Glomerular visceral epithelial cell (primary cell): ENCODE measurements at regions not wholly inside any gene's neighbourhood (a gene's known extent, or its start where the extent isn't known, plus 50 kb on each side); places are given as distances from the start of the nearest gene placed in this dataset.
A peak's percentile ranks its signal among the peaks of the same experiment; 100 is the strongest.
"Not testable (repeated sequence)": the region's sequence is repeated elsewhere in the genome, so short reads cannot be mapped to it uniquely, and the experiment has no call there.

Source experiments
- DNase-seq: peaks from one replicate; pipeline ENCODE4 v3.0.0-alpha.2; 2016; ENCODE audit errors: extremely low spot score

DNA sequence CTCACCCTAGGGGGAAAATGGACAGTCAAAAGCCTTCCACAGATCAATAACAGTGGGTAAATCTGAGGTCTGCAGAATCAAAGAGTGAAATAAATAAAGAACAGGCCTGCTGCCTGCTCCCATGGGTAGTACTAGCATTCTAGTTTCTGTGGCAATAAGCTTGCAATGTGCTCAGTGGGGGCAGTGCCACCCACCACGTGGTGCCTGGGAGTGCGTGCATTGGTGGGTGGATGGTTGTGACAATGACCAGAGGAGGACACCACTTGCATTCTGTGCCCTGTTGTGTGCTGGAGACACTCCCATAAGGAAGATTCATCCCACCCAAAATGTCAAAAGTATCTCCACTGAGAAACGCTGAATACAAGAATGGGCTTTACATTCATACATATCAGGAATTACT is 95.5 kb upstream of the NEDD9 start:
- no peak for DNase-seq

DNA sequence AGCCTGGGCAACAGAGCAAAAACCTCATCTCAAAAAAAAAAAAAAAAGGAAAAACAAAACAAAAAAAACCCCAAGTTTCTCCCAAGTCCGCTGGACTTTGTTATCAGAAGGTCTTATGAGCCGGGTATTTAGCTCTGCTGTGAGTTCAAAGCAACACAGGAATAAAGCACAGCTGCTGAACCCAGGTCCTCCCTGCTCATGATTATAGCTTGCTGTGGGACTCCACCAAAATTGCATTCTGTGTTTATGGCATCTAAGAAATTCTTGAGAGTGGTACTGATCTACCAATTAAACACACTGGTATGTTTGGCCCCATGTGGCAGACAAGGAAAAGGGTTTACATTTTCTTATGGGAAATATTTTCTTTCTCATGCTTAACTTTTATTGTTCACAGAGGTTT is 93.6 kb upstream of the NEDD9 start:
- DNase-seq = no peak

DNA sequence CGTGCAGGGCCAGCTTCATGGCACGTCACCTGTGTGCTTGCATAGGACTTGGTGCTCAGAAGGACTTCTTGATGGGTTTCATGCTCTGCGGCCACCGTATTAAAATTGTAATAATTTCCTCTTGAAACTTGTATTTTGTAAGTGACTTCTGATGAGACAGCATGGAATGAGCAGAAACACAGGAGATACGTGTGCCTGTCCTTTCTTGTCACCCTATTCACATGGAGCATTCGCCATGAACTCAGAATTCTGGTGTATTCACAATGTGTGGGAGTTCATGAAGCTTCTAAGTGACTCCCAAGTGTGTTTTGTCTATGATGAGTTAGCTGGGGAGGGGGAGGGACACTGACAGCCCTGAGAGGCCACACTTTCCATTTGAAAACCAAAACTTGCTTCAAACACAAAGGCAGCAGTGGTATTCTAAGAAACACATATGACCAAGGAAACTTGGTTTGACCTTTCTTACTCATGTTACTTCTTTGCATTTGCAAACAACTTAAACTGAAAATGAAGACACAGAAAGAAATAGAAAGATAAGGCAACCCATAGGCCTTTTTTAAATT is 92.1 kb upstream of the NEDD9 start:
- no peak for DNase-seq

- DNase-seq = peak; percentile 17
Measured at GRCh38 chr6:11323666-11324452, 91.4 kb upstream of the NEDD9 start.

- DNase-seq = no peak
Measured at GRCh38 chr6:11322252-11322885, 89.9 kb upstream of the NEDD9 start.

DNA sequence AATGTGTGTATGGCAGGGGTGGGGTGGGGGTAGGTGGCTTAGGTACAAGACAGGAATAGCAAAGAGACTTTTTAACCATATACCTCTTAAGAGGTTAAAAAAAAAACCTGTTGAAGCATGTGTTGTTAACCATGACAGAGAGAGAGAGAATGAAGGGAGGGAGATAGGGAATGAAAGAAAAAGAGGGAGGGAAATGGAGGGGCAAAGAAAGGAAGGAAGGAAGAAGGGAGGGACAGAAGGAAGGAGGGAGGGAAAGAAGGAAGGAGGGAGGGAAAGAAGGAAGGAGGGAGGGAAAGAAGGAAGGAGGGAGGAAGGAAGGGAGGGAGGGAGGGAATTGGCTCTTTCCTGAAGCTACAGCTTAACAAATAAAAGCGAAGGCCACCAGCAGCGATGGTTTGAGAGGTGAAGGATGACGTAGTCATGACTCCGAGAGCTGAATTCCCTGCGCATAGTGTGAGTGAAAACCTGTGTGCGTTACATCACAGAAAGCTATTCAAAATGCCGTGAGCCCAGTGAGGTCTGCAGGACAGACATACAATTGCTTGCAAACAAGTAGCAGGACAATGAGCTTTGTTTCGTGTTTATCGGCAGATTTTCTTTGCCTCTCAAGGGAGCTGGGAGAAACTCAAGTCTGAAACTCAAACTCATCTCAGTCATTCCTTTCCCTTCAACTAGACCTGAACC is 88.6 kb upstream of the NEDD9 start:
- no peak for DNase-seq

DNA sequence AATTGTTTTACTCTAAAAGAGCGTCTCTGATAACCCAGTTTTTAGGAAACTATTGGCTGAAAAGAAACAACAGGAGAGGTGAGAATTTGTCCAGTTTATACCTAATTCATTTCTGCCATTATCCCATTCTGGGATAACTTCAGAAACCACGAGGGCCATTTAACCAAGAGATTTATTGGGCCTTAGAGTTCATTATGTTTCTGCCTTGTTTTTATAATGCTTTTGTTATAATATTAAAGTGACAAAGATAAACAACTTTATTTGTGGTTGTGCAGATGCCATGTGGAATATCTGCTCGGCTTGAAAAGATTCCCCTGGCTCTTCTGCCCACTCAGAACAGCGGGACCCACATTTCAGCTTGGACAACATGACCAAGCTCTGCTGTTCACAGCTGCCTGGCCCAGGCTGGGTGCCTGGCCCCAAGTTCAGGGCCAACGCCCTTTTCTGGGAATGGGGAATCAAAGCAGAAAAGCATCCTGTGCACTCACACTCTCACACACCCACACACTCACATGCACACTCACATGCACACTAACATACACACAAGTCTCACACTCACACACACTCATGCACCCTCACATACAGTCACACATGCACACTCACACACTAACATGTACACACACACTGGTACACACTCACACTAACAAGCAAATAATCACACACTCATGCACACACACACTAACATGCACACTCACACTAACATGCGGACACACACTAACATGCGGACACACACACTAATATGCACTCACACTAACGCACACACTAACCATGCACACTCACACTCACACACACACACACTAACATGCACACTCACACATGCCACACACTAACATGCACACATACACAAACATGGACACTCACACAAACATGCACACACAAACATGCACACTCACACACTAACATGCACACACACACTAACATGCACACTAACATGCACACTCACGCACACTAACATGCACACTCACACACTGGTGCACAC is 86.7 kb upstream of the NEDD9 start:
- no peak for DNase-seq

DNA sequence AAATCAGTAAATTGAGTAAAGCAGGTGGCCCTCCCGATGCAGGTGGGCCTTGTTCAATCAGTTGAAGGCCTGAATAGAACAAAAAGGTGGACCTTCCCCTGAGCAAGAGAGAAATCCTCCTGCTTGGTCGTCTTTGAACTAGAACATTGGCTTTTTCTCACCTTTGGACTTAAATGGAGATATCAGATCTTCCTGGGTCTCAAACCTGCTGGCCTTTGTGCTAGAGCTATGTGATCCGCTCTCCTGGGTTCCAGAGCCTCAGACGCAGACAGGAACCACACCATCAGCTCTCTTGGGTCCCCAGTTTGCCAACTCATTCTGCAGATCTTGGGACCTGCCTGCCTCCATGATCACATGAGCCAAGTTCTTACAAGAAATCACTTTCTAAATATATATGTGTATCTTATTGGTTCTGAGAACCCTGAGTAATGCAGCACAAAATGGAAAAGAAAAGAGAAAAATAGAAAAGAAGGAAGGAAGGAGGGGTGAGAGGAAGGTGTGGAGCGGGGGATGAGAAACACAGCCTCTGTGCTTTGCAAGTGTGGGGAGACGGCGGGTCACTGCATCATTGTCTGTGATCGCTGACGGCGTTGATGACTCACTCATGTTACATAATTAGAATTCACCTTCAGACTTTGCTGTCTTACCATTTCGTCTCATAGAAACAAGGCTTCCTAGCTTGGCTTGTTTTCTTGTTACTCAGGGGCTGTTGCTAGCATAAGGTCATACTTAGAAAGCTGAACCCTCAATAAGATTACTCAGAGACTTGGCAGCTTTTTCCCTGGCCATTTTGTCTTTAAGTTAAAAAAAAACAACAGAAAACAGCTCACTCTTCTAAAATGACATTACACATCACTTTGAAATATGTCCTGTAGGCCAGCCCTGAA is 85.7 kb upstream of the NEDD9 start:
- peak; percentile 96 for DNase-seq

- DNase-seq = peak; percentile 68
Measured at GRCh38 chr6:11315743-11316437, 83.4 kb upstream of the NEDD9 start.

DNA sequence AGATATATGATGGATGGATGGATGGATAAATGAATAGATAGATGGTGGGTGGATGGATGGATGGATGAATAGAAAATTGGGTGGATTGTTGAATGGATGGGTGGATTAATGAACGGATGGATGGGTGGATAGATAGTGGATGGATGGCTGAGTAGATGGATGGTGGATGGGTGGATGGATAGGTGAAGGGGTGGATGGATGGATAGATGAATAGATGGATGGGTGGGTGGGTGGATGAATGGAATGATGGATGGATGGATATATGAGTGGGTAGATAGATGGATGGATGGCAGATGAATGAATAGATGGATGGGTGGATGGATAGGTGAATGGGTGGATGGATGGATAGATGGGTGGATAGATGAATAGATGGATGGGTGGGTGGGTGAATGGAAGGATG is 80.7 kb upstream of the NEDD9 start:
- DNase-seq = no peak

DNA sequence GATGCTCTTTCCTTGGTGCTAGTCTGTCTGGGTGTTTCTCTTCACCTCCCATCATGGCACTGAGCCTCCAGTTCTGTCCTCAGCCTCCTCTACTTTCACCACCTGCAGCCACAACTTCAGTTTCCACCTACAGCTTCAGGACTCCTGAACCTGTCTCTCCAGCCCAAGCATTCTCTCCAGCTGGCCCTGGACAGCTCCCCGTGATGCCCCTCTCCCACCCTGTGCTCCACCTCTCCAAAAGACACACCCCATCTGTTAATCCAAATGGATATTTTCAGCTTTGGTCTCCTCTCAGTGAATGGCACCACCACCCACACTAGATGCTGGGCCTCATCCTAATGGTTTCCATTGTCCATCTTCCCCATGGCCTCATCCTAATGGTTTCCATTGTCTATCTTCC is 79.5 kb upstream of the NEDD9 start:
- no peak for DNase-seq

DNA sequence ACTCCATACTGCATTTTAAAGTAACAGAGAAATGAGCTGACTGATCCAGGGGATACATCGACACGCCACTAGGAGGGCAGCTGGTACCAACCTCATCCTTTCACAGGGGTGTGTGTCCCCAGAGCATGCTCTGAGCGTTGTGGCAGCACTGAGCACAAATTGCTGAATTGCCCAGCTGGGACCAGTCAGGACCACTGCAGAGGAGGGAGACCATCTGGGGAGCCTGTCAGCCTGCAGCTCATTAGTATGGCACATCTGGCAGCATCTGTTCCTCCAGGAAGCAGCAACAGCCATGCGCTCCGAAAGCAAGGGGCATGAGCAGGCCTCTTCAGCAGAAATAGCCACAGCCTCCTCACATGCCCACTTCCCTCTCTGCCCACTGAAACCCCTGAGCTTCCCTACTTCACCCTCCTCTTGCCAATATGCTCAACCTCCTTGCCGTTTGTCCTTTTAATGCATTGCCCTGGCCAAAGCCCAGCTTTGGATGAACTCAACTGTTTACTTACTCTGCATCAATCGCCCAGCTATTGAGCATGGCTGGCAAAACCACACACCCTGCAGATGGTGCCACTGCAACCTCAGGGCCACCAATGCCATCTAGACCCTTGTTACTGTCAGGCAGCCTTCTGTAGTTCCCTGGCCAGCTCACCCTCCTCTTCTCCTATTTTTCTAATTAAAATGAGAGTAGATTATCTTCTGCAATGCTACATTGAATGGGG is 77.6 kb upstream of the NEDD9 start:
- no peak for DNase-seq

DNA sequence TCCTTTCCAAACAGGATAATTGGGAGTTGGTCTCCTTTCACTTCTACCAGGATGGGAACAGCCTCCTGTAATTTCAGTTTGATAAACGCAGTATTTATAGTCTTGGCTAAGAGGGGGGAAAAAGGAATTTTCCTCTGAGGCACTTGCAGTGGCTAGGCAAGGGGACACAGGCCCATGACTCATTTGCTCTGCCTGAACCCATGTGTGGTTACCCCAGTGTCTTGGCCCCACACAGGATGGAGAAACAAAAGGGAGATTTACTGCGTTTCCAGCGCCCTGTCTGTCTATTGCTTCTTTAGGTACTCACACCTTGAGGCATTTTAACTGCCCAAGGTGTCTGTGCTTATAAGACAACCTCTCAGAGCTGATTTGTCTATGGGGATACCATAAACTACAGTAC is 74.8 kb upstream of the NEDD9 start:
- no peak for DNase-seq

- no peak for DNase-seq
Measured at GRCh38 chr6:11304946-11305345, 72.5 kb upstream of the NEDD9 start.

DNA sequence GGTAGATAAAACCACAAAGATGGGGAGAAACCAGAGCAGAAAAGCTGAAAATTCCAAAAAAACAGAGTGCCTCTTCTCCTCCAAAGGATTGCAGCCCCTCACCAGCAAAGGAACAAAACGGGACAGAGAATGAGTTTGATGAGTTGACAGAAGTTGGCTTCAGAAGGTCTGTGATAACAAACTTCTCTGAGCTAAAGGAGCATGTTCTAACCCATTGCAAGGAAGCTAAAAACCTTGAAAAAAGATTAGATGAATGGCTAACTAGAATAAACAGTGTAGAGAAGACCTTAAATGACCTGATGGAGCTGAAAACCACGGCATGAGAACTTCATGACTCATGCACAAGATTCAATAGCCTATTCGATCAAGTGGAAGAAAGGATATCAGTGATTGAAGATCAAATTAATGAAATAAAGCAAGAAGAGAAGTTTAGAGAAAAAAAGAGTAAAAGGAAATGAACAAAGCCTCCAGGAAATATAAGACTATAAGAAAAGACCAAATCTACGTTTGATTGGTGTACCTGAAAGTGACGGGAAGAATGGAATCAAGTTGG is 67.5 kb upstream of the NEDD9 start:
- DNase-seq = not testable (repeated sequence)

DNA sequence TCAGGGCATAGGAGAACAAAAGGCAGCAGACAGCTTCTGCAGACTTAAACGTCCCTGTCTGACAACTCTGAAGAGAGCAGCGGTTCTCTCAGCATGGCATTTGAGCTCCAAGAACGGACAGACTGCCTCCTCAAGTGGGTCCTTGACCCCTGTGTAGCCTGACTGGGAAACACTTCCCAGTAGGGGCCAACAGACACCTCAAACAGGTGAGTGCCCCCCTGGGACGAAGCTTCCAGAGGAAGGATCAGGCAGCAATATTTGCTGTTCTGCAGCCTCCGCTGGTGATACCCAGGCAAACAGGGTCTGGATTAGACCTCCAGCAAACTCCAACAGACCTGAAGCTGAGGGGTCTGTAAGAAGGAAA is 66.9 kb upstream of the NEDD9 start:
- not testable (repeated sequence) for DNase-seq

GRCh38 chr6:11298651-11299420 is 66.4 kb upstream of the NEDD9 start:
- DNase-seq = peak; percentile 47

GRCh38 chr6:11297376-11297729 is 64.9 kb upstream of the NEDD9 start:
- DNase-seq = no peak
